GM18517 (cell line): ENCODE measurements at regions not wholly inside any gene's neighbourhood (a gene's known extent, or its start where the extent isn't known, plus 50 kb on each side); places are given as distances from the start of the nearest gene placed in this dataset.

Experiments
- ATAC-seq: cut with Tn5 transposase; IDR thresholded peaks from one replicate; pipeline ENCODE4 v1.9.1; 2021; ENCODE audit warnings: mild to moderate bottlenecking, moderate library complexity; ENCODE audit not compliant: unreplicated experiment

DNA sequence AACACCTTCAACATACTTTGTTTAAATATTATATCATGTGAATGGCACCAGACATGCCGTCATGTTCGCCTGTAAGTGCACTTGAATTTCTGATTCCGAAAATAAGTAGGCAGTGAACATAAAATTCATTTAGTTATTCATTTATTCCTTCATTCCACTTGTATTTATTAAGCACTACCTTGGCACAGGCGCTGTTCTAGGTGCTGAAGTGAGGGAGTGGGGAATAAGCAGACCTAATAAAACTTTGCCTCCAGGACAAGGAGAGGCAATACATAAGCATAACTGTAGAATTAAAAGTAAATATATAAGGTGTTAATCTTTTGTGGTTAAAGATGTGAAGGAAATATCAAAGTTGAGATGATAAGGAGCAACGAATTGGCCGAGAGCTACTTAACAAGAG lies 297.4 kb downstream of the TENT4A start:
- no peak for ATAC-seq

DNA sequence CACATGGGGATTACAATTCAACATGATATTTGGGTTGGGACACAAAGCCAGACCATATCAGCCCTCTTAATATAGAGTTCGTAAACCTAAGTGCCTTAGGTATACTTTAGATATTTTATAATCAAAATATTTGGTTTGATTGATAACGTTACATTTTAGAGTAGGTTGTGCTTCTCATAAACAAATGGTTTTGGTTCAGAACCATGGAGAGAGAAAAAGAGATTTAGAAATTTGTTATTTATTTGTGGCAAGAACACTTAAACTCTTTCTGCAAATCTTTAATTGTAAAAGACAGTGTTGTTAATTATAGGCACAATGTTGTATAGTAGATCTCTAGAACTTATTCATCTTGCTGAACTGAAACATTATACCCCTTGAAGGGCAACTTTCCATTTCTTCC lies 298.8 kb downstream of the TENT4A start:
- ATAC-seq, result no peak

DNA sequence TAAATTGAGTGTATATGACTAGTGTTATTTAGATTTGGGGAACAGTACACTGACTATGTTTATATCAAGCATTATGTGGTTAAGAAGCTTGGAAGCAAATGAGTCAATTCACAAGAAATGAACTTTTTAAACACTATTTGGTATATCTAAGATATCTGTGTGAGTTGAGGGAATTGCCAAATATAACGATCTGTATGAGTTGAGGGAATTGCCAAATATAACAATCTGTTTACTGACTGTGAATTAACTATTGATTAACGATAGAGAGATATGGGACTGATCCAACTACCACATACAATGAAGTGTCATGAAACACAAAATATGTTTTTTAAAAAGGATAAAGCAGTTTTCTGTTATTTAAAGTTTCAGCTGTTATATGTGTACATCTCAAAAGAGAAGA lies 301.4 kb downstream of the TENT4A start:
- no peak for ATAC-seq

DNA sequence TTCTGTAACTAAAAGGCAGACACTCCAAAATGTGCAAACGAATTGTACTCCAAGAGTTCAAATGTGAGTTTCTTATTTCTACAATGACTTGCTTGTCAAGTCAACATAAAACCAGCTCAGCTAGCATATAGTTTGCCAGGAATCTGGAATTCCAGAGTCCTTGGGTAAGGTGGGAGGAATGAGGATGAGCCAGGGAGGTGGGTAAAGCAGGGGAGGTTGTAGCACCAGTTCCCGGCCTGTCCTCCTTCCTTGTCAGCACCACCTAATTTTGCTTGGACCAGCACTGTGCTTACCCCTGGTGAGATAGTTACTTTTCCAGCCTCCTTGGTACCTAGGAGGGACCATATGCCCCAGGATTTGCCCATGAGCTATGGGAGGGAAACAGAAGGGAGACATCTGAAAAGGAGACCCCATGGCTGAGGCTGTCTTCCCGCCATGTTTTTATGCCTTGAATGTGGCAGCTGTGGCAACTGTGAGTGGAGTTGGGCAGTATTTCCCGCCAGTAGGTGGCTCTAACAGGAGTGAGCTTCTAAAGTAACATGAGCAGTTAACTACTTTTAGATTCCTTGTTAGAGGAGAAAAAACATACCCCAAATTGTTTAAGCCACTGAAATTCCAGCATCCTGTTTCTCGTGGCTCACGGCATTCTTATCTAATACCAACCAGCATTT lies 302.5 kb downstream of the TENT4A start:
- ATAC-seq, result no peak

DNA sequence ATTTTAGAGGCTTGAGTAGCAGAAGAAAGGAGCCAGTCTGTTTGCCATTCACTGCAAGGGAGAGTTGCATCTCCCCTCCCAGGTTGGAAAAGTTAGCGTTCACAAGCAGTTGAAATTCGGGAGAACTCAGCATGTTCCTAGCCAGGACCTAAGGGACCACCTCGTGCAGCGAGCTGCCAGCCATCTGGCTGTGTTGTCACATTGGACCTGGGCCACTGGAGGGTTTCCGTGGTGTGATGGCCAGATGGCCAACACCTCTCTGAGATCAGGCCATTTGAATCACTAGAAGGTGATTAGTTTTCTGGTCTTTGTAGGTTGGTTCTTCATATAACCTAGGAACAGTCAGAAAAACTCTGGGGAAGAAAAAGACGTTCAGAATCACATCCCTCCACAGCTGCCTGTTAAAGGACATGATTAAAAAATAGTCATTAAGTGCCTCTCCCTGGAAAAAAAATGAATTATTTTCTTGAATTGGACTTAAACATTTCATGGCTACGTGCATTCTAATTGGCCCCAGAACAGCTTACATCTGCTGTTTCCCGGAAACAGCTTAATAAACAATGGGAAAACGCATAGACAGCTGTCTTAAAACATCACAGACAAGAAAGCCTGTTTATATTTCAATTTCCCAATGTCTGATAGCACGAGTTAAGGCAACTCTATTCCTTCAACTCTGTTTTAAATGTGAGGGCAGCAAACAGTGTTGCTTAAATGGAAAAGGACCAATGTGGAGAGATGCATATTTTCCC lies 303.9 kb downstream of the TENT4A start:
- ATAC-seq, result no peak

DNA sequence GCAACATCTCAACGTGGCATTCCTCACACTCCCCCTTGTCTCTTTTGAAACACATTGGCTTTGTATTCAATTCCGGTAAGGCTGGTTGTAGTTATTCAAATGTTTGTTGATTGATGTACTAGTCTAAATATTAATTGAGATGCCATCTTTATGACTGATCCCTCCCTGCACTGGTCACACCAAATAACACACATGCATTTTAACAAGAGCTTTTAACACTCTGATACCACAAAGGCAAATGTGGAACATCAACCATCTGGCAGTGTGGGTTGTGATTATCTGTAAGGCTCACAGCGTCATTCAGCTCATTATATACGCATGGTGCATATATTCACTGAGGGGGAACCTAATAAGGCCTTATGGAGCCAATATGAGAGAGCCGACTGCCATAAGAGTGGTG lies 305.0 kb downstream of the TENT4A start:
- ATAC-seq, result no peak

DNA sequence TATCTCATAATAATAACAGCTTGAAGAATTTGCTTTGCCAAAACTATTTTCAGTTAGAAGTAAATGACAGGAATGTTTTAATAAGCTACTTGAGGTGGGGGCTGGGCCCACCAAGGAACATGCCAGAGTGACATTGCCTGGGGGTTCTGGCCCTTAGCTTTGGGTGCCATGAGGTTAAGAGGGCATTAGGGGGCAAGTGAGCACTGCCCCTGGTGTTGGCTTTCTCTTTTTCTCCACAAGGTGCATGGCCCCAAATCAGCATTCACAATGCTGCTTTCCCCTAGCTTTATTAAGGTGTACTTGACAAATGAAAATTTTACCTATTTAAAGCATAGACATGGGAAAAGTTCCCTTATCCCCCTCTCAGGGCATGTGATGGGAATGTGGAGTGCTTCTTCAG lies 305.4 kb downstream of the TENT4A start:
- no peak for ATAC-seq

DNA sequence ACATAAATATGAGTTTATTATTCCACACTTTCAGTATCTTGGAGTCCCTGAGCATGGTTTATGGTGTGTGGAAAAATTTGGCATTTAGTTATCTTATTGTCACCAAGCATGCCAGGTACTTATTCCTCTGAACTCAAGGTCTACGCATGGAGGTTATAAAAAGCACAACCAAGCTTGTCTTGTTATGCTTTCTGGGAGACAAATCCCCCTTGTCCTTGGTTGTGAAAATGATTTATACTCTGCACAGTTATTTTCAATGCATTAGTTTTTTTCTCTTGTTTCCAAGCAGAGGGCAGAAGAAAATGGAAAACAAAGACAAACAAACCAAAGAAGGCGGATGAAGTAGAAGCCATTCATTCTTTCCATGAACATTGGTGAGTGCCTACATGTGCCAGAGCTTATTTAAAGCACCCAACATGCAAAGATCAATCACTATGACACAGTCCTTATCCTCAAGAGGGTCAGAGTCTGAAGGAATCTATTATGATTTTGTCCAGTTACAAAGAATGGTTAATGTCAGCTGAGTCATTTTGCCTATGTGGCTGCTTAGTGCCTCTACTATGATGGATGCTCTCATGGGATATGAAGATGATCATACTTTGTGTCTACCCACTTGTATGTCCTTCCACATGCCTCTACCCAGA lies 323.1 kb downstream of the TENT4A start:
- ATAC-seq, result no peak

DNA sequence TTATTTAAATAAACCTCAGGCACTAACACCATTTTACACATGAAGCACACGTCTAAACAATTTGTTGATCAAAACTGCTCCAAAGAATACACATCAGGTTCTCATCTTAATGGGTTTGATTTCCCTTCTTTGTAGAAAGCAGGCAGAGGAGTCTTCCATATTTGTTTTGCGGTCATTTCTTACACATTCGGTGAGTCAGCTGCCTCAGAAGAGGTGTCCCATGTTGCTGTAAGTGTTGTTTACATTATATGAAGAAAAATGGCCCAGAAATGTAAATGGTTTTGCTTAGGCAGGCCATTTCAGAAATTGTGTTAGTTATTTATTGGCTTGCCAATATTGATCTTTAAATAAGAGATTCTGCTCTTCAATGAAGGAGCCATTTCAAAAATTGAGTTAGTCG lies 325.8 kb downstream of the TENT4A start:
- ATAC-seq, result no peak

DNA sequence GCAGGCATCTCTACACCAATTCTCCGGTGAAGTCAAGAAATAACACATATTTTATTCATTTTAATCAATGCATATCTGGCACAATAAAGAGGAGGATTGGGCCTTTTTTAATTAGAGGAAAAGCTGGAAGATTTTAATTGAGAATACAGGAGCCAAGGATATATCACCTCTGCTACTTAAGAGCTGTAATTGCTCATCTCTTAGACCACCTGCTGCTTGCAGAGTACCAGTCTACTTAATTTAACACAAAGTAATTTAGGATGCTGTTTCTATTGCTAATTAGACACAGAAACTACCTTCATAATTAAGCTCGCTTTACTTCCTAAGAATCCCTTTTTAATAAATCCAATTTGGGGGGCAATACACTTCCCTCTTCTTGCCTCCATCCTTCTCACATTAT lies 326.9 kb downstream of the TENT4A start:
- no peak for ATAC-seq

DNA sequence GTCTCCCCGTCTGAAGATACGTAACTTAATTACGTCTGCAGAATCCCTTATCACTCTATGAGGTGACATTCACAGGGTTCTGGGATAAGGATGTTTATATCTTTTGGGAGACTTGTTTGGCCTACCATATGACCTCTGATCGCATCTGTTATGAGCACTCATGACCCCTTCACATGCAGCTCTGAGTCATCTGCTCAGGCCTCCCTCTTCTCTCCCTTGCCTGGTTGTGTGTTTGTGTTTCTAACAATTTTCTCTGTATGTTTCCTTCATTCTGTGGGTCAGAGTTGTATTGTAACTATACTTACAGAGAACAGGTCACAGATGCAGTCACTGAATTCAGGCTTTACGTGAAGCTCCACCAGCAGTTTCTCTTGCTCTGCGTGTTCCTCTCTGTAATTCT lies 330.6 kb downstream of the TENT4A start:
- no peak for ATAC-seq

DNA sequence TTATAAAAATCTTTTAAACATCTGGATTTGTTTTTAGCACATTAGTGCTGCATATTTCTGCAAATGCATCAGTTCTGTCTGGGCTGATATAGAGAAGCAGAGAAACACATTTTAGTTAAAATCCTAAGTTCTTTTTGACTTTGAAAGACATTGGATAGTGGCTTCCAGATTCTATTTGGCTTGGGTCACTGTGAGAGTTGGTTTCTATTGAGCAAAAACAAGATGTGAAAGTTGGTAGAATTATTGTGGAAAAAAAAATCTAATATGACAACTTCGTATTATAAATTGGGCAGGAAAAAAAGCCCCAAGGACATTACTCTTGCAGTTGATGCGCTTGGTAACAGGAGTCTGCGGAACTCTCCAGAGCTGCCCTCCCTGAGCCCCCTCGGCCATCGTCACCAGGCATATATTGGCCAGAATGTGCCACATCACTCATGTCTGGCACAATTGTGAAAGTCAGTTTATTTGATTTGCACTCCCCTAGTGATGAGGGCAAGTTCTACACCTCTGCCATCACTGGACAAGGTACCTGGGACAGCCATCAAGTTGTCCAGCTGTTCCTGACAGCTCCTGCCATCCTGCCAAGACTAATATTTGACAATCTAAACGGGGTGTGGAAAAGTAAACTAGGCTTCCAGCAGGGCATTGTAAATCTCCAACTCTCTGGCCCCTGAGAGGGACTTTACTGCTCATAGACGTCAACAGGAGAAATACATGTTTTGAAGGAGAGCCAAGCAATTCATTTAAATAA lies 334.5 kb downstream of the TENT4A start:
- no peak for ATAC-seq

DNA sequence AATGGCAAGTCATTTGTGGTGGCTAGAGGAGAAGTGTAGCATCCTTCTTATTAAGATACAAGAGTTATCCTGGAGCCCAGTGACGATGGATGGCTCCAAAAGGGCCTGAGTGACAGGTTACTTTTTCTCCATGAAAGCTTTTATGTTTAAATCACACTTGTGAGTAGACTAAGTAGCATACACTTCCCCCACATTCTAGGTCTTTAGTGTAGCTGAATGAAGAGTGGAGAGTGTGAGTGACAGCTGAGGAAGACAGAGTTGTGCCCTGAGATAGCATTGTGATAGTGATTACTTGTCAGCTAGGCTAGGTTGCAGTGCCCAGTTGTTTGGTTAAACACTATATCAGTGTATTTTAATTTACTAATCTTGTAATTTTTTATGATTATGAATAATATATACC lies 337.8 kb downstream of the TENT4A start:
- ATAC-seq, result no peak

DNA sequence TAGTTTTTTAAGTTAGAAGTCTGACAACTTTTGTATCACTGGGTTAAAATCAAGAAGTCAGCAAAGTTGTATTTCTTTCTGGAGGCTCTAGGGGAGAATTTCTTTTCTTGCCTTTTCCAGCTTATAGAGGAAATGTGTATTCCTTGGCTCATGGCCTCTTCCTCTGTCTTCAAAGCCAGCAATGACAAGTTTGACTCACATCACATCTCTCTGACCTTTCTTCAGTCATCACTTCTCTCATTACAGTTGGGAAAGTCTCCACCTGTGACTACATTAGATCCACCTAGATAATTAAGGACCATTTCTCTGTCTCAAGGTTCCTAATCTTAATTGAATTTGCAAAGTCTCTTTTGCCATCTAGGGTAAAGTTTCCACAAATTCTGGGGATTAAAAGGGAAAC lies 339.9 kb downstream of the TENT4A start:
- ATAC-seq, result no peak

DNA sequence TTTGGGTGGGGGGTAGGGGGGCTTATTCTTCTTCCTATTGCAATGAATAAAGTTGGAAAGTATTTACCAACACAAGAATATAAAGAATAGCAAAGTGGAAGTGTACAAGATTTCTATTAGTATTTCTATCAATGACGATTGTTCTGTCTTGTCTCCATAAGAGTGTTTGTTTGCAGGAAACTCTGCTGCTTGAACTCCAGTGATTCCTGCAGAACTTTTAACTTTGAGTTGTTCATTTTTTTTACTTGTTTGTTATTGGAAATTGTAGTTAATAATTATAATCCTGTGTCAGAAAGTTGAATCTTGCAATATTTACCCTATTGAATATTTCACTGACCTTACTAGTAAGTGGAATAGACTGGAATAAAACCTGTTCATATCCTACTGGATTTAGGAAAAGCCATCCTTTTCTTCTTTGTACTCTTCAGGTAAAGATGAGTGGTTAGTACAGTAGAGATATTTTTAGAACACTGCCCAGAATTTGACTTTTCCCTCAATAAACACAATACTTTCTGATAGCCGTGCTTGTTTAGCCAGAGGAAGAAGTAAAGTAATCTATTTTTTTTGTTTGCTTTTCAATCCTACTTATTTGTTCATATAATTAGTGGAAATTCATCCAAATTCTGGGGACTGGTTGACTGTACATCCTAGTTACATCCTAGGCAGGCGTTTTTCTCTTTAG lies 340.4 kb downstream of the TENT4A start:
- ATAC-seq, result no peak

DNA sequence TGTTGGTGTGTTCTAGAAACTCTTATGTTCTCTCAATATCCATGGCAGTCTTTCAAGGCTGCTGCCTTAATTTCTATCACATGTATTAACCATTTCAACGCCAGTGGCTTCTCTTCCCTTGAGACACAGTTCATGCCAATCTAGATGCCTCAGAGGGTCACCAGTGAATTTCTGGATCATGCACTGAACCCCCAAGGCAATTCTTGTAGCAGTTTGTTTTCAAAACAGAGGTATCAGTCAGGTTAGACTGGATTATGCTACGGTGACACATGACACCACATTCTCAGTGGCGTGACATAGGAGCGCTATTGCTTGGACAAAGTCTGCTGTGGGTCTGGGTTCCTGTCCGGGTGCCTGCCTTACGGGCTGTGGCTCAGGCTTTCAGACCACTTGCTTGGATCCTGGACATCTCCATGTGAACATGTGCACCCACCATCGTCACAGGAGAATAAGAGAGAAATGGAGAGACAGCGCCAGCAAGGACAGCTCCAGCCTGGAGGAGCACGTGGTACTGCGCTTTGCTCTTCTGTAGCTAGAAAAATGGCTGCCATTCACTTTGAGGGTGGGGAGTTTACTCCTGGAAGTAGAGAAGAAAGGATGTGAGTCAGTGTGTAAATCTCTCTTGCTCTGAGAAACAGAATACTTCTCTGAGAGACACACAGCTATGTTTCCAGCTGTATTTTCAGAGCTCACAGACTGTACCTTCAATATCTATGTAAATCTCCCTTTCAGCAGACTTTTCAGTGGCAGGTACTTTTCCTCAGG lies 329.3 kb upstream of the ADCY2 start:
- ATAC-seq, result no peak

DNA sequence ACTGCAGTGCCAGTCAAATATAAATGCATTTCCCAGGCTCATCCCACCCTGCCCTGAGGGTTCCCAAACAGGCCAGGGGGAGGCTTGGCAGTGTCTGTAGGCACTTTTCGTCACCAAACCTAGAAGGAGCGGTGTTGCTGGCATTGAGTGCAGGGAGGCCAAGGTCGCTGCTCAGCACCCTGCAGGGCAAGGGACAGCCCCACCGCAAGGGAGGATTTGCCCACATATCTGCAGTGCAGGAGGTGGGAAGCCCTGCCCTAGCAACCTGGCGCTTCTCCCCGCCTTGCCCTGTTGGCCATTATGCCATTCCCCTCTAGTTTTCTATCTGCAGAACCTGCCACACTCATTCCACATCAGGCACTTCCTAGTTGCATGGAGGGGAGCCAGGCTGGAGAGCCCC lies 327.8 kb upstream of the ADCY2 start:
- ATAC-seq, result no peak

DNA sequence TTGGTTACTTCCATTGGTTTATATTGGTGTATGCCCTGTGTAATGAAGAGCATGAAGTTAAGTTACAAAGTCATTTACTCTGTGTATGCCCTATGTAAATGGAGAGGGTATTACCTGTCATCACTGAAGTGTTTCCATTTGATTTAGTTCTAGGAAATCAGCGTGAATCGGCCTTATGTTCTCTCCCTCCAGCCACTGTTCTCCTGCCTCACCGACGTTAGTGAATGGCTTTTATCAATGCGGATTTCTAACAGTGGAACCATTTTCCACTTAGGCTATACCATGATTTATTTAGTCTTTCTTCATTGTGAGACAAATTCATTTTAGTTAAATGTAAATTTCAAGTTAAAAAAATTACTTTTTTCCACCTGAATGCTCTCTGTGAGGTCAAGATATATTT lies 327.0 kb upstream of the ADCY2 start:
- no peak for ATAC-seq

DNA sequence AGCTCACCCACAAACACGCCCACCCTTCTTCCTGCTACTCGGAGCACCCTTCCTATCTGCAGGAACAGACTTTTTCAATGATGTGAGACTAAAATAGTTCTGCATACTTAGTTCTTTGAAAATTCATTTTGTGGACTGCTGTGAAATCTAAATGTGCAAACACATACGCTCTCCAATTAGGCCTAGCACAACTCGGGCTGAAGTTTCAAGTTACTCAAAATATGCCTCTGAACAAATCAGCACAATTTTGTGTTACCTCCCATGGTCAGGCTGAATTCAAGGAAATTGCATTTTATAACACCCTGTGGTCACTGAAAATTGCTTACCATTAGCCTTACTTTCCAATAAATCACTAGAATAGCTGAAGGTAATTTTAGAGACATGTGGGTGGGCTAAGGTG lies 323.8 kb upstream of the ADCY2 start:
- no peak for ATAC-seq

DNA sequence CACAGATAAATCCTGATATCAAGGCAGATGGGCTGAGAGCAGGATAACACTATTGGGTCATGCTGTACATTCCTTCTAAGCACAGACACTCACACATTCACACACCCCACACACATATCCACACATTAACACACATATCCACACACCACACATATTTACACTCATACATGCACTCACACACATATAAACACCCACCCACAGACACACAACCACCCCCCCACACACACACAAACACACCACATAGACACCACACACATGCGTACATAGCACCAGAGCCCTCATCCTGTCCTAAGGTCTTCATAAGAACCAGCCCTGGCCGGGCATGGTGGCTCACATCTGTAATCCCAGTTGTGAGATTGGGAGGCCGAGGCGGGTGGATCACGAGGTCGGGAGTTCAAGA lies 322.3 kb upstream of the ADCY2 start:
- no peak for ATAC-seq
